ENCODE measurements at regions not wholly inside any gene's neighbourhood (a gene's known extent, or its start where the extent isn't known, plus 50 kb on each side); places are given as distances from the start of the nearest gene placed in this dataset.
"Not testable (repeated sequence)": the region's sequence is repeated elsewhere in the genome, so short reads cannot be mapped to it uniquely, and the experiment has no call there.

GRCh38 chr5:12945477-12945876 lies 999.0 kb downstream of the DNAH5 start:
- TF ChIP-seq CTCF (conservative IDR thresholded peaks at IDR 0.05; ENCODE audit: low read depth in 2 of 2), result peak; percentile 67 to 75
- not testable (repeated sequence) for H3K27me3 ChIP-seq (ENCODE audit: insufficient read depth); H4K20me1 ChIP-seq (replicated peaks; ENCODE audit: insufficient read depth); H3K9me3 Mint-ChIP-seq; H3K4me3 Mint-ChIP-seq; H3K36me3 ChIP-seq (ENCODE audit: insufficient read depth); H3K79me2 ChIP-seq (replicated peaks; ENCODE audit: insufficient read depth); H3K4me3 ChIP-seq; H3K9me2 ChIP-seq (ENCODE audit: insufficient read depth); H3K4me2 ChIP-seq; H3F3A ChIP-seq (replicated peaks; ENCODE audit: low read depth); H2AFZ ChIP-seq; H3K4me1 Mint-ChIP-seq; H3K27ac ChIP-seq (ENCODE audit: low read depth); H3K27me3 Mint-ChIP-seq (ENCODE audit: insufficient read depth, low read depth, poor library complexity); H3K27ac Mint-ChIP-seq; H3K4me1 ChIP-seq (ENCODE audit: insufficient read depth); H3K36me3 Mint-ChIP-seq (ENCODE audit: low read depth)
- peak; percentile 82 for ATAC-seq
- peak; percentile 56 for DNase-seq (ENCODE audit: low spot score)

GRCh38 chr5:12936221-12936620 lies 1008.3 kb downstream of the DNAH5 start:
- Histone ChIP-seq H3K4me1 (ENCODE audit: insufficient read depth) (no peaks in the 10 kb centered on the region), H3K36me3 (ENCODE audit: insufficient read depth) (no peaks in the 10 kb centered on the region), H3K27ac (ENCODE audit: low read depth) (no peak overlapping the region), H3F3A (replicated peaks; ENCODE audit: low read depth) (no peaks in the 10 kb centered on the region), H3K9me2 (ENCODE audit: insufficient read depth) (no peaks in the 10 kb centered on the region), H2AFZ (no peak overlapping the region), H3K4me3 (no peak overlapping the region), H3K27me3 (ENCODE audit: insufficient read depth) (no peaks in the 10 kb centered on the region), H4K20me1 (replicated peaks; ENCODE audit: insufficient read depth) (no peaks in the 10 kb centered on the region), H3K79me2 (replicated peaks; ENCODE audit: insufficient read depth) (no peaks in the 10 kb centered on the region), H3K4me2 (no peak overlapping the region)
- Mint-ChIP-seq H3K36me3 (ENCODE audit: low read depth) (no peaks in the 10 kb centered on the region), H3K27ac (no peak overlapping the region), H3K27me3 (ENCODE audit: insufficient read depth, low read depth, poor library complexity) (peaks cover 3% of the 10 kb centered on the region), H3K4me1 (no peaks in the 10 kb centered on the region; the same call in 2 of the 3 replicates), H3K9me3 (no peaks in the 10 kb centered on the region), H3K4me3 (no peak overlapping the region)
- DNase-seq (ENCODE audit: low spot score), result no peak
- no peak for ATAC-seq
- TF ChIP-seq POLR2AphosphoS5 (IDR thresholded peaks at IDR 0.05; ENCODE audit: low read depth), result no peak
- TF ChIP-seq NANOG (IDR thresholded peaks at IDR 0.05; ENCODE audit: borderline replicate concordance), result no peak
- TF ChIP-seq EZH2phosphoT487 (IDR thresholded peaks at IDR 0.05; ENCODE audit: unreplicated experiment), result no peak
- no peak for TF ChIP-seq EZH2 (IDR thresholded peaks at IDR 0.05; ENCODE audit: low read depth, unreplicated experiment)
- TF ChIP-seq ZNF462 (CRISPR knock-in tag; IDR thresholded peaks at IDR 0.05), result no peak
- no peak for TF ChIP-seq CREB1 (CRISPR knock-in tag; IDR thresholded peaks at IDR 0.05; ENCODE audit: low read depth)
- no peak for TF ChIP-seq ZNF331 (CRISPR knock-in tag; IDR thresholded peaks at IDR 0.05; ENCODE audit: low read depth)
- TF ChIP-seq STAT1 (IDR thresholded peaks at IDR 0.05; ENCODE audit: unreplicated experiment), result no peak
- no peak for TF ChIP-seq ETS1 (IDR thresholded peaks at IDR 0.05)
- no peak for TF ChIP-seq ZNF114 (CRISPR knock-in tag; IDR thresholded peaks at IDR 0.05)

All from GM23338 (cell line).